A549 (cell line): ENCODE measurements at regions not wholly inside any gene's neighbourhood (a gene's known extent, or its start where the extent isn't known, plus 50 kb on each side); places are given as distances from the start of the nearest gene placed in this dataset.

Experiments used
- ATAC-seq, 2 experiments: fragments of 200-7000 bp in 1 of 2; fragments of >200 bp in 1 of 2; cut with Nextera tagmentation in 1 of 2; cut with Tn5 transposase in 1 of 2; 3 replicates each; pipeline versions ENCODE4 v1.8.0 to v1.9.1; 2018 to 2020; ENCODE audit warnings: mild to moderate bottlenecking in 1 of 2, moderate library complexity in 1 of 2
- CTCF ChIA-PET: fragments of 300-600 bp; sonication (Branson Sonifier 250); formaldehyde crosslinking; extraction: SDS; loops from one replicate; lab custom pipeline; 2021; ENCODE audit warnings: antibody characterized with exemption, inconsistent platforms; lab: Yijun Ruan, JAX
- POLR2A ChIA-PET: fragments of 350-600 bp; formaldehyde crosslinking; extraction: SDS; loops from one replicate; lab custom pipeline; 2021; ENCODE audit warnings: antibody characterized with exemption, inconsistent platforms; lab: Yijun Ruan, JAX
- DNase-seq, 2 experiments: peaks; one replicate each; pipeline versions ENCODE4 v3.0.0 to v3.0.0-alpha.2; 2011 to 2016; ENCODE audit warnings: low read depth in 1 of 2, low spot score in 1 of 2
- FAIRE-seq: peaks from 2 replicates; lab custom pipeline; 2011; peaks lifted over from hg19 to GRCh38; lab: Jason Lieb, UNC
- H3K27ac ChIP-seq, 2 experiments: fragments of >200 bp; sonication (Bioruptor Twin); formaldehyde crosslinking; 3 replicates each; pipeline ENCODE4 v1.5.1; 2016 to 2017
- H3K4me1 ChIP-seq: fragments of >200 bp; sonication (Bioruptor Twin); formaldehyde crosslinking; 3 replicates; pipeline ENCODE4 v1.6.1; 2016
- H3K4me2 ChIP-seq: fragments of >200 bp; sonication (Bioruptor Twin); formaldehyde crosslinking; 3 replicates; pipeline ENCODE4 v1.6.1; 2016
- H3K4me3 ChIP-seq: fragments of >200 bp; sonication (Bioruptor Twin); formaldehyde crosslinking; 3 replicates; pipeline ENCODE4 v1.5.1; 2016
- H3K9me3 ChIP-seq: fragments of >200 bp; sonication (Bioruptor Twin); formaldehyde crosslinking; 3 replicates; pipeline ENCODE4 v1.6.1; 2016
- ATOH8 ChIP-seq: fragments of 250-450 bp; sonication (Bioruptor Pico); IDR thresholded peaks from 2 replicates; pipeline ENCODE4 v1.5.0; 2020; ENCODE audit warnings: low read depth, mild to moderate bottlenecking, moderate library complexity
- CBX8 ChIP-seq: fragments of 200-600 bp; sonication (generic); IDR thresholded peaks from 2 replicates; pipeline ENCODE4 v1.6.1; 2016
- EHMT2 ChIP-seq: fragments of 200-600 bp; sonication (generic); IDR thresholded peaks from 2 replicates; pipeline ENCODE4 v1.6.1; 2016; ENCODE audit warnings: antibody characterized with exemption, low read depth, mild to moderate bottlenecking, moderate library complexity
- ELK1 ChIP-seq: fragments of 150-350 bp; IDR thresholded peaks from 2 replicates; pipeline ENCODE4 v1.6.1; 2014; ENCODE audit warnings: low read depth, mild to moderate bottlenecking, low read length
- FOSL2 ChIP-seq, 2 experiments: fragments of 450-650 bp in 1 of 2; fragments of >200 bp in 1 of 2; sonication (Bioruptor Twin) in 1 of 2; formaldehyde crosslinking; IDR thresholded peaks; 2 replicates each; pipeline versions ENCODE4 v1.5.0 to v1.6.1; 2016 to 2020; ENCODE audit warnings: mild to moderate bottlenecking in 1 of 2, moderate library complexity in 1 of 2
- HES2 ChIP-seq: fragments of >200 bp; sonication (Bioruptor Twin); formaldehyde crosslinking; IDR thresholded peaks from 2 replicates; pipeline ENCODE4 v1.6.1; 2016
- HEYL ChIP-seq: fragments of 250-450 bp; sonication (Bioruptor Pico); IDR thresholded peaks from 2 replicates; pipeline ENCODE4 v1.8.0; 2021; ENCODE audit warnings: mild to moderate bottlenecking, moderate library complexity
- JUNB ChIP-seq: fragments of >200 bp; sonication (Bioruptor Twin); formaldehyde crosslinking; IDR thresholded peaks from 2 replicates; pipeline ENCODE4 v1.6.1; 2016
- KDM1A ChIP-seq: fragments of 200-600 bp; sonication (generic); IDR thresholded peaks from 2 replicates; pipeline ENCODE4 v1.6.1; 2016; ENCODE audit warnings: low read depth, mild to moderate bottlenecking
- MAFK ChIP-seq: fragments of 450-650 bp; IDR thresholded peaks from 2 replicates; pipeline ENCODE4 v1.6.1; 2014; ENCODE audit not compliant: partially characterized antibody
- MAX ChIP-seq: IDR thresholded peaks from 2 replicates; pipeline ENCODE4 v1.6.1; 2012
- MYC ChIP-seq: IDR thresholded peaks from 2 replicates; pipeline ENCODE4 v1.6.1; 2012; ENCODE audit warnings: mild to moderate bottlenecking, inconsistent platforms, low read length, improper control_type of control experiment, borderline replicate concordance
- NFE2L2 ChIP-seq: fragments of 150-350 bp; conservative IDR thresholded peaks from 2 replicates; pipeline ENCODE4 v1.6.1; 2014; ENCODE audit warnings: low read length
- PHF8 ChIP-seq: fragments of 200-600 bp; sonication (generic); IDR thresholded peaks from 2 replicates; pipeline ENCODE4 v1.6.1; 2016; ENCODE audit warnings: low read depth, mild to moderate bottlenecking, antibody characterized with exemption, moderate library complexity, borderline replicate concordance
- RARB ChIP-seq: fragments of 250-450 bp; sonication (Bioruptor Pico); IDR thresholded peaks from 2 replicates; pipeline ENCODE4 v1.8.0; 2021; ENCODE audit warnings: mild to moderate bottlenecking, moderate library complexity
- RCOR1 ChIP-seq: fragments of 150-350 bp; IDR thresholded peaks from 2 replicates; pipeline ENCODE4 v1.6.1; 2014; ENCODE audit warnings: antibody characterized with exemption, low read length, low read depth
- RNF2 ChIP-seq: fragments of 200-600 bp; sonication (generic); IDR thresholded peaks from 2 replicates; pipeline ENCODE4 v1.6.1; 2016; ENCODE audit warnings: low read depth, mild to moderate bottlenecking, antibody characterized with exemption, moderate library complexity, borderline replicate concordance
- SMC3 ChIP-seq: fragments of >200 bp; sonication (Bioruptor Twin); formaldehyde crosslinking; IDR thresholded peaks from 3 replicates; pipeline ENCODE4 v1.6.1; 2018; ENCODE audit warnings: inconsistent platforms
- SREBF2 ChIP-seq: fragments of 450-650 bp; IDR thresholded peaks from 2 replicates; pipeline ENCODE4 v1.6.1; 2014; ENCODE audit warnings: mild to moderate bottlenecking, moderate library complexity
- USF2 ChIP-seq: fragments of 450-650 bp; IDR thresholded peaks from 2 replicates; pipeline ENCODE4 v1.6.1; 2014; ENCODE audit warnings: antibody characterized with exemption
- ZNF302 ChIP-seq: fragments of 250-450 bp; sonication (Bioruptor Pico); IDR thresholded peaks from 2 replicates; pipeline ENCODE4 v1.9.0; 2021; ENCODE audit warnings: inconsistent platforms, mild to moderate bottlenecking, moderate library complexity
- WGBS: methylation state at CpG from one replicate; pipeline ENCODE4 v1.1.6; 2017; ENCODE audit errors: missing lambda C conversion rate; 5-methylcytosine and 5-hydroxymethylcytosine counted together

- ChIA-PET POLR2A (no interaction called here), CTCF (no interaction called here)
- ATAC-seq = no peak
- Histone ChIP-seq H3K4me2 (no peak overlapping the region), H3K9me3 (no peaks in the 10 kb centered on the region)
- TF ChIP-seq SMC3 = no peak
- TF ChIP-seq MAX = no peak
- no peak for TF ChIP-seq CBX8
- no peak for TF ChIP-seq HES2
- no peak for TF ChIP-seq RARB (CRISPR knock-in tag)
- TF ChIP-seq MYC = no peak
- TF ChIP-seq, all 56 proteins: peak for 0
- DNase-seq (no peak), FAIRE-seq (no peak)
- Histone ChIP-seq H3K27ac (no peak overlapping the region), H3K4me1 (no peaks in the 10 kb centered on the region), H3K4me3 (no peak overlapping the region)
- WGBS = 85% methylated on average over 16 of the region's 25 CpGs
Observed at GRCh38 chr6:163671791-163672190, 257.3 kb downstream of the QKI start.

- Histone ChIP-seq H3K9me3 (no peaks in the 10 kb centered on the region), H3K4me1 (no peaks in the 10 kb centered on the region), H3K4me2 (no peak overlapping the region), H3K27ac (no peak overlapping the region), H3K4me3 (no peak overlapping the region)
- no peak for ATAC-seq
- CTCF ChIA-PET = no interaction called here
- DNase-seq = no peak
- FAIRE-seq = no peak
- POLR2A ChIA-PET = no interaction called here
- WGBS = 50% methylated on average over 6 of the region's 19 CpGs
- TF ChIP-seq FOSL2 (IDR thresholded peaks at IDR 0.05) (no peak), FOSL2 (CRISPR knock-in tag; IDR thresholded peaks at IDR 0.05) (no peak), USF2 (0 out of 2 replicates have a peak, but pooled peaks have one; percentile 7)
Observed at GRCh38 chr6:163671355-163671754, 256.8 kb downstream of the QKI start.

GRCh38 chr6:163670336-163670735 is 255.8 kb downstream of the QKI start:
- H3K4me1 ChIP-seq = no peaks in the 10 kb centered on the region
- TF ChIP-seq KDM1A = no peak
- TF ChIP-seq FOSL2 (IDR thresholded peaks at IDR 0.05) = no peak
- no peak for TF ChIP-seq FOSL2 (CRISPR knock-in tag; IDR thresholded peaks at IDR 0.05)
- TF ChIP-seq HES2 = no peak
- TF ChIP-seq ZNF302 (CRISPR knock-in tag) = no peak
- no peak for FAIRE-seq
- no peak for ATAC-seq
- 54% methylated on average over 1 of the region's 1 CpG for WGBS
- no peak overlapping the region for H3K27ac ChIP-seq
- POLR2A ChIA-PET = no interaction called here
- H3K4me3 ChIP-seq = no peak overlapping the region
- CTCF ChIA-PET = no interaction called here
- H3K9me3 ChIP-seq = no peaks in the 10 kb centered on the region
- H3K4me2 ChIP-seq = no peak overlapping the region
- no peak for DNase-seq

- 47% methylated on average over 4 of the region's 4 CpGs for WGBS
- FAIRE-seq = no peak
- CTCF ChIA-PET = no interaction called here
Observed at GRCh38 chr6:163668061-163668426, 253.5 kb downstream of the QKI start.

More at GRCh38 chr6:163668061-163668426, 253.5 kb downstream of the QKI start:
- TF ChIP-seq RNF2 = no peak
- TF ChIP-seq PHF8 = no peak
- TF ChIP-seq JUNB = no peak
- TF ChIP-seq SREBF2 = no peak
- no peak for TF ChIP-seq MAFK
- no peak for TF ChIP-seq NFE2L2
- TF ChIP-seq ELK1 = no peak
- no peak for TF ChIP-seq HEYL (CRISPR knock-in tag)
- no peak for TF ChIP-seq ATOH8 (CRISPR knock-in tag)
- TF ChIP-seq EHMT2 = no peak
- no peak for TF ChIP-seq RCOR1
- Histone ChIP-seq H3K4me2 (no peak overlapping the region), H3K4me1 (no peaks in the 10 kb centered on the region), H3K9me3 (no peaks in the 10 kb centered on the region), H3K27ac (no peak overlapping the region), H3K4me3 (no peak overlapping the region)
- POLR2A ChIA-PET = interaction anchor here (0.7 kb wide), 1 partner anchor 1947 kb away, joined by 6 read pairs; no protein-coding TSS in a partner anchor
- DNase-seq (no peak), ATAC-seq (no peak)
